ENCODE measurements at regions not wholly inside any gene's neighbourhood (a gene's known extent, or its start where the extent isn't known, plus 50 kb on each side); places are given as distances from the start of the nearest gene placed in this dataset.

GRCh38 chr5:106331415-106331814 is 1339.3 kb downstream of the EFNA5 start:
- ChIA-PET POLR2A (no interaction called here), CTCF (no interaction called here), RAD21 (ENCODE audit: low non-redundant PET in 1 of 2, low total read pairs in 2 of 2, uncharacterized antibody in 2 of 2, unreplicated experiment in 2 of 2) (no interaction called here)
- H3K9me2 ChIP-seq (ENCODE audit: insufficient read depth), result no peaks in the 10 kb centered on the region
- DNase-seq (ENCODE audit: low read depth, low spot score) (no peak), ATAC-seq (no peak)
- no peaks in the 10 kb centered on the region for H3K36me3 ChIP-seq (ENCODE audit: control insufficient read depth in 1 of 2, insufficient read depth in 2 of 2, low read length in 2 of 2)
- no peaks in the 10 kb centered on the region for H3K4me1 ChIP-seq (ENCODE audit: control insufficient read depth in 1 of 2, insufficient read depth in 2 of 2, low read length in 2 of 2)
- no peak overlapping the region for H3K9ac ChIP-seq (ENCODE audit: low read length)
- TF ChIP-seq RAD21 (IDR thresholded peaks at IDR 0.05; ENCODE audit: low read depth) (no peak), ELF1 (IDR thresholded peaks at IDR 0.05; ENCODE audit: borderline replicate concordance, low read depth) (no peak), ATF3 (IDR thresholded peaks at IDR 0.05) (no peak), FOSL1 (IDR thresholded peaks at IDR 0.05; ENCODE audit: low read depth) (no peak), CBX3 (IDR thresholded peaks at IDR 0.05; ENCODE audit: low read depth) (no peak), ZNF274 (IDR thresholded peaks at IDR 0.05; ENCODE audit: low read depth, low read length) (no peak), EZH2 (IDR thresholded peaks at IDR 0.05) (no peak), JUND (IDR thresholded peaks at IDR 0.05) (no peak), YY1 (IDR thresholded peaks at IDR 0.05; ENCODE audit: extremely low read depth, insufficient replicate concordance, low read depth, low read length) (no peak), CEBPB (IDR thresholded peaks at IDR 0.05; ENCODE audit: low read depth) (no peak), SRF (IDR thresholded peaks at IDR 0.05; ENCODE audit: low read depth) (no peak), ZFX (IDR thresholded peaks at IDR 0.05) (no peak), EZH2phosphoT487 (IDR thresholded peaks at IDR 0.05; ENCODE audit: borderline replicate concordance) (no peak), POLR2A (IDR thresholded peaks at IDR 0.05; ENCODE audit: borderline replicate concordance, extremely low read depth, insufficient read depth, insufficient read length) (no peak)
- TF ChIP-seq, protein P1, sequence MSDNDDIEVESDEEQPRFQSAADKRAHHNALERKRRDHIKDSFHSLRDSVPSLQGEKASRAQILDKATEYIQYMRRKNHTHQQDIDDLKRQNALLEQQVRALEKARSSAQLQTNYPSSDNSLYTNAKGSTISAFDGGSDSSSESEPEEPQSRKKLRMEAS (IDR thresholded peaks at IDR 0.05), result no peak
- TF ChIP-seq, protein P2, sequence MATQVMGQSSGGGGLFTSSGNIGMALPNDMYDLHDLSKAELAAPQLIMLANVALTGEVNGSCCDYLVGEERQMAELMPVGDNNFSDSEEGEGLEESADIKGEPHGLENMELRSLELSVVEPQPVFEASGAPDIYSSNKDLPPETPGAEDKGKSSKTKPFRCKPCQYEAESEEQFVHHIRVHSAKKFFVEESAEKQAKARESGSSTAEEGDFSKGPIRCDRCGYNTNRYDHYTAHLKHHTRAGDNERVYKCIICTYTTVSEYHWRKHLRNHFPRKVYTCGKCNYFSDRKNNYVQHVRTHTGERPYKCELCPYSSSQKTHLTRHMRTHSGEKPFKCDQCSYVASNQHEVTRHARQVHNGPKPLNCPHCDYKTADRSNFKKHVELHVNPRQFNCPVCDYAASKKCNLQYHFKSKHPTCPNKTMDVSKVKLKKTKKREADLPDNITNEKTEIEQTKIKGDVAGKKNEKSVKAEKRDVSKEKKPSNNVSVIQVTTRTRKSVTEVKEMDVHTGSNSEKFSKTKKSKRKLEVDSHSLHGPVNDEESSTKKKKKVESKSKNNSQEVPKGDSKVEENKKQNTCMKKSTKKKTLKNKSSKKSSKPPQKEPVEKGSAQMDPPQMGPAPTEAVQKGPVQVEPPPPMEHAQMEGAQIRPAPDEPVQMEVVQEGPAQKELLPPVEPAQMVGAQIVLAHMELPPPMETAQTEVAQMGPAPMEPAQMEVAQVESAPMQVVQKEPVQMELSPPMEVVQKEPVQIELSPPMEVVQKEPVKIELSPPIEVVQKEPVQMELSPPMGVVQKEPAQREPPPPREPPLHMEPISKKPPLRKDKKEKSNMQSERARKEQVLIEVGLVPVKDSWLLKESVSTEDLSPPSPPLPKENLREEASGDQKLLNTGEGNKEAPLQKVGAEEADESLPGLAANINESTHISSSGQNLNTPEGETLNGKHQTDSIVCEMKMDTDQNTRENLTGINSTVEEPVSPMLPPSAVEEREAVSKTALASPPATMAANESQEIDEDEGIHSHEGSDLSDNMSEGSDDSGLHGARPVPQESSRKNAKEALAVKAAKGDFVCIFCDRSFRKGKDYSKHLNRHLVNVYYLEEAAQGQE (IDR thresholded peaks at IDR 0.05; ENCODE audit: low read depth), result no peak
- TF ChIP-seq, protein P3, sequence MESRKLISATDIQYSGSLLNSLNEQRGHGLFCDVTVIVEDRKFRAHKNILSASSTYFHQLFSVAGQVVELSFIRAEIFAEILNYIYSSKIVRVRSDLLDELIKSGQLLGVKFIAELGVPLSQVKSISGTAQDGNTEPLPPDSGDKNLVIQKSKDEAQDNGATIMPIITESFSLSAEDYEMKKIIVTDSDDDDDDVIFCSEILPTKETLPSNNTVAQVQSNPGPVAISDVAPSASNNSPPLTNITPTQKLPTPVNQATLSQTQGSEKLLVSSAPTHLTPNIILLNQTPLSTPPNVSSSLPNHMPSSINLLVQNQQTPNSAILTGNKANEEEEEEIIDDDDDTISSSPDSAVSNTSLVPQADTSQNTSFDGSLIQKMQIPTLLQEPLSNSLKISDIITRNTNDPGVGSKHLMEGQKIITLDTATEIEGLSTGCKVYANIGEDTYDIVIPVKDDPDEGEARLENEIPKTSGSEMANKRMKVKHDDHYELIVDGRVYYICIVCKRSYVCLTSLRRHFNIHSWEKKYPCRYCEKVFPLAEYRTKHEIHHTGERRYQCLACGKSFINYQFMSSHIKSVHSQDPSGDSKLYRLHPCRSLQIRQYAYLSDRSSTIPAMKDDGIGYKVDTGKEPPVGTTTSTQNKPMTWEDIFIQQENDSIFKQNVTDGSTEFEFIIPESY (IDR thresholded peaks at IDR 0.05; ENCODE audit: extremely low read depth, insufficient replicate concordance, low read length), result no peak
- no TSS peak for BruUV-seq (replicated peaks)
- no peaks in the 10 kb centered on the region for H3K27me3 ChIP-seq (ENCODE audit: insufficient read depth, low read length)
- no peak overlapping the region for H3K4me2 ChIP-seq (ENCODE audit: low read length)
- H2AFZ ChIP-seq (ENCODE audit: low read depth, low read length, poor library complexity, severe bottlenecking), result no peak overlapping the region
- H3K9me3 ChIP-seq (ENCODE audit: control insufficient read depth in 1 of 2, insufficient read depth in 1 of 2, low read depth in 1 of 2, low read length in 2 of 2), result no peaks in the 10 kb centered on the region
- intact Hi-C loops (cut with micrococcal nuclease), result no loop called here
- H3K27ac ChIP-seq (ENCODE audit: low read depth, low read length), result no peak overlapping the region
- H3K4me3 ChIP-seq (replicated peaks in 1 of 2; ENCODE audit: low read depth in 1 of 2, low read length in 2 of 2), result no peak overlapping the region
- no peaks in the 10 kb centered on the region for H4K20me1 ChIP-seq (ENCODE audit: insufficient read depth)
- no peaks in the 10 kb centered on the region for H3K79me2 ChIP-seq (ENCODE audit: insufficient read depth, low read length)

All from HCT116 (cell line).